Panc1 (cell line): ENCODE measurements at regions not wholly inside any gene's neighbourhood (a gene's known extent, or its start where the extent isn't known, plus 50 kb on each side); places are given as distances from the start of the nearest gene placed in this dataset.

ENCODE experiments used
- POLR2AphosphoS5 ChIP-seq: IDR thresholded peaks from 2 replicates; pipeline ENCODE4 v1.6.1; 2012; ENCODE audit warnings: mild to moderate bottlenecking, low read depth, low read length, moderate library complexity
- SIN3A ChIP-seq: IDR thresholded peaks from 2 replicates; pipeline ENCODE4 v1.6.1; 2012; ENCODE audit warnings: low read depth, mild to moderate bottlenecking, low read length, moderate library complexity, borderline replicate concordance; ENCODE audit not compliant: insufficient read depth
- TCF7L2 ChIP-seq: IDR thresholded peaks from 2 replicates; pipeline ENCODE4 v1.6.1; 2011; ENCODE audit warnings: mild to moderate bottlenecking, low read depth, low read length, inconsistent platforms
- TF ChIP-seq, protein P1 (sequence below): fragments of 450-650 bp; IDR thresholded peaks from 2 replicates; pipeline ENCODE4 v1.5.1; 2017; ENCODE audit warnings: mild to moderate bottlenecking
- TF ChIP-seq, protein P2 (sequence below), 2 experiments: IDR thresholded peaks; 2 replicates each; pipeline ENCODE4 v1.6.1; 2011 to 2012; ENCODE audit warnings: low read depth in 2 of 2, control low read depth in 1 of 2, low read length in 1 of 2, mild to moderate bottlenecking in 1 of 2, moderate library complexity in 1 of 2; ENCODE audit not compliant: insufficient read depth in 1 of 2

DNA sequence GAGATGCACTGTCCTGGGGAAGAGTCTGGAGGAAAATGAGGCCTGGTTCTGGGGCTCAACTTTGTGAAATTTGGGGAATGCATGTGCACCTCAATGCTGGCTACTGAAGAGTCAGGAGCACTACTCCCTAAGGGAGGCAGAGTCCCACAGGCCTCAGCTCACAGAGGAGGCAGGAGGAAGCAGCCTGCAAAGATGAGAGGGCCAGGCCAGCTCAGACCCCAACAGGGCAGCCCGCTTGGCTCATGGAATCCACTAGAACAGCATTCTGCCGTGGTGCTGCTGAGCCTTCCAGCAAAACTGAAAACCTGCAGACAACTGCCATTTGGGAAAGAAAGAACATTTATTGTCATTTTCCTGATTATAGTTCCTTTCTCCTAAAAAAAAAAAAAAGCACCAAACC is 300.5 kb downstream of the CTTN start:
- TF ChIP-seq, protein P1, sequence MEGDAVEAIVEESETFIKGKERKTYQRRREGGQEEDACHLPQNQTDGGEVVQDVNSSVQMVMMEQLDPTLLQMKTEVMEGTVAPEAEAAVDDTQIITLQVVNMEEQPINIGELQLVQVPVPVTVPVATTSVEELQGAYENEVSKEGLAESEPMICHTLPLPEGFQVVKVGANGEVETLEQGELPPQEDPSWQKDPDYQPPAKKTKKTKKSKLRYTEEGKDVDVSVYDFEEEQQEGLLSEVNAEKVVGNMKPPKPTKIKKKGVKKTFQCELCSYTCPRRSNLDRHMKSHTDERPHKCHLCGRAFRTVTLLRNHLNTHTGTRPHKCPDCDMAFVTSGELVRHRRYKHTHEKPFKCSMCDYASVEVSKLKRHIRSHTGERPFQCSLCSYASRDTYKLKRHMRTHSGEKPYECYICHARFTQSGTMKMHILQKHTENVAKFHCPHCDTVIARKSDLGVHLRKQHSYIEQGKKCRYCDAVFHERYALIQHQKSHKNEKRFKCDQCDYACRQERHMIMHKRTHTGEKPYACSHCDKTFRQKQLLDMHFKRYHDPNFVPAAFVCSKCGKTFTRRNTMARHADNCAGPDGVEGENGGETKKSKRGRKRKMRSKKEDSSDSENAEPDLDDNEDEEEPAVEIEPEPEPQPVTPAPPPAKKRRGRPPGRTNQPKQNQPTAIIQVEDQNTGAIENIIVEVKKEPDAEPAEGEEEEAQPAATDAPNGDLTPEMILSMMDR, result no peak
- TF ChIP-seq POLR2AphosphoS5 (no peak), TCF7L2 (no peak), SIN3A (no peak)
- TF ChIP-seq, protein P2, sequence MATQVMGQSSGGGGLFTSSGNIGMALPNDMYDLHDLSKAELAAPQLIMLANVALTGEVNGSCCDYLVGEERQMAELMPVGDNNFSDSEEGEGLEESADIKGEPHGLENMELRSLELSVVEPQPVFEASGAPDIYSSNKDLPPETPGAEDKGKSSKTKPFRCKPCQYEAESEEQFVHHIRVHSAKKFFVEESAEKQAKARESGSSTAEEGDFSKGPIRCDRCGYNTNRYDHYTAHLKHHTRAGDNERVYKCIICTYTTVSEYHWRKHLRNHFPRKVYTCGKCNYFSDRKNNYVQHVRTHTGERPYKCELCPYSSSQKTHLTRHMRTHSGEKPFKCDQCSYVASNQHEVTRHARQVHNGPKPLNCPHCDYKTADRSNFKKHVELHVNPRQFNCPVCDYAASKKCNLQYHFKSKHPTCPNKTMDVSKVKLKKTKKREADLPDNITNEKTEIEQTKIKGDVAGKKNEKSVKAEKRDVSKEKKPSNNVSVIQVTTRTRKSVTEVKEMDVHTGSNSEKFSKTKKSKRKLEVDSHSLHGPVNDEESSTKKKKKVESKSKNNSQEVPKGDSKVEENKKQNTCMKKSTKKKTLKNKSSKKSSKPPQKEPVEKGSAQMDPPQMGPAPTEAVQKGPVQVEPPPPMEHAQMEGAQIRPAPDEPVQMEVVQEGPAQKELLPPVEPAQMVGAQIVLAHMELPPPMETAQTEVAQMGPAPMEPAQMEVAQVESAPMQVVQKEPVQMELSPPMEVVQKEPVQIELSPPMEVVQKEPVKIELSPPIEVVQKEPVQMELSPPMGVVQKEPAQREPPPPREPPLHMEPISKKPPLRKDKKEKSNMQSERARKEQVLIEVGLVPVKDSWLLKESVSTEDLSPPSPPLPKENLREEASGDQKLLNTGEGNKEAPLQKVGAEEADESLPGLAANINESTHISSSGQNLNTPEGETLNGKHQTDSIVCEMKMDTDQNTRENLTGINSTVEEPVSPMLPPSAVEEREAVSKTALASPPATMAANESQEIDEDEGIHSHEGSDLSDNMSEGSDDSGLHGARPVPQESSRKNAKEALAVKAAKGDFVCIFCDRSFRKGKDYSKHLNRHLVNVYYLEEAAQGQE (IDR thresholded peaks at IDR 0.05; ENCODE audit: insufficient read depth in 1 of 2, low read depth in 2 of 2, low read length in 1 of 2), result no peak
